GM12892 (cell line): ENCODE measurements at regions not wholly inside any gene's neighbourhood (a gene's known extent, or its start where the extent isn't known, plus 50 kb on each side); places are given as distances from the start of the nearest gene placed in this dataset.

Source experiments
- POLR2A ChIP-seq: IDR thresholded peaks from 2 replicates; pipeline ENCODE4 v1.6.1; 2011; ENCODE audit warnings: low read depth, low read length, control low read depth
- POLR2AphosphoS5 ChIP-seq: IDR thresholded peaks from 2 replicates; pipeline ENCODE4 v1.6.1; 2011; ENCODE audit warnings: low read depth, low read length, control low read depth
- TAF1 ChIP-seq: IDR thresholded peaks from 2 replicates; pipeline ENCODE4 v1.6.1; 2011; ENCODE audit warnings: low read depth, mild to moderate bottlenecking, control low read depth, low read length, borderline replicate concordance

- TF ChIP-seq POLR2A = no peak
- TF ChIP-seq POLR2AphosphoS5 = no peak
- no peak for TF ChIP-seq TAF1
Observed at GRCh38 chr1:115492019-115492595, 149.7 kb upstream of the VANGL1 start.
